ENCODE measurements at regions not wholly inside any gene's neighbourhood (a gene's known extent, or its start where the extent isn't known, plus 50 kb on each side); places are given as distances from the start of the nearest gene placed in this dataset.

DNA sequence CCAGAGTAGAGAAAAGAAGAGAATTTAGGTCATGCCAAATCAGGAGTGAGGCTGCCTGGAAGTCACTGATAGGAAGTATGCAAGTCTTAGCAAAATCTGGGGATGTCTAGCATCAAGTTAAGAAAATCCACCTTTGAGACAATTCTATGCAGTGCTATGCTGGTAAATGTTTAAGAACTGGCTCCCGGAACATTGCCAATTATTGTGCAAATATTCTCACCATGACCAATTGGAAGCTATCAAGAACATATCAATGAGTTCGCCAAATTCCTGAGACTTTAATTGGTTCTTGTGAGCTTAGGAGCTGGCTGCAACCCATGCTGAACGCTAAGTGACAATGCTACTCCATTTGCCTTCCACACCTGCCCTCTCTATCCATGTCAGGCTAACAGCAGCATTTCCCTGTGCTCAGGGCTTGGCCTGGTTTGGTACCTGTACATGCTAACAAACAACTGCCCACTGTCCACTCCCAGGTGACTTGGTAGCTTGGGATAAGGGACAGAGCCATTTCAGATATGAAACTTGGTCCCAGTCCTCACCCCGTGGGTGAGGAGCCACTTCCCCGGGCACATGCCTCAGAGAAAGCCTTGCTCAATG is 172.9 kb upstream of the KLHL29 start:
- Histone ChIP-seq H3K36me3 (no peaks in the 10 kb centered on the region), H3K4me1 (no peaks in the 10 kb centered on the region), H3K9ac (no peak overlapping the region), H4K20me1 (ENCODE audit: low read depth) (no peaks in the 10 kb centered on the region), H3K27ac (no peak overlapping the region), H3F3A (ENCODE audit: low read depth) (no peaks in the 10 kb centered on the region), H2AFZ (replicated peaks) (no peak overlapping the region), H3K4me3 (no peak overlapping the region), H3K4me2 (no peak overlapping the region), H3K9me3 (ENCODE audit: low read depth) (no peaks in the 10 kb centered on the region), H3K27me3 (no peaks in the 10 kb centered on the region), H3K79me2 (ENCODE audit: low read depth) (no peaks in the 10 kb centered on the region)
- H3K4me3 Mint-ChIP-seq, result no peak overlapping the region
- no peak overlapping the region for H3K27ac Mint-ChIP-seq
- no peaks in the 10 kb centered on the region for H3K9me3 Mint-ChIP-seq
- no peaks in the 10 kb centered on the region for H3K36me3 Mint-ChIP-seq
- no peaks in the 10 kb centered on the region for H3K4me1 Mint-ChIP-seq
- TF ChIP-seq, protein P1, sequence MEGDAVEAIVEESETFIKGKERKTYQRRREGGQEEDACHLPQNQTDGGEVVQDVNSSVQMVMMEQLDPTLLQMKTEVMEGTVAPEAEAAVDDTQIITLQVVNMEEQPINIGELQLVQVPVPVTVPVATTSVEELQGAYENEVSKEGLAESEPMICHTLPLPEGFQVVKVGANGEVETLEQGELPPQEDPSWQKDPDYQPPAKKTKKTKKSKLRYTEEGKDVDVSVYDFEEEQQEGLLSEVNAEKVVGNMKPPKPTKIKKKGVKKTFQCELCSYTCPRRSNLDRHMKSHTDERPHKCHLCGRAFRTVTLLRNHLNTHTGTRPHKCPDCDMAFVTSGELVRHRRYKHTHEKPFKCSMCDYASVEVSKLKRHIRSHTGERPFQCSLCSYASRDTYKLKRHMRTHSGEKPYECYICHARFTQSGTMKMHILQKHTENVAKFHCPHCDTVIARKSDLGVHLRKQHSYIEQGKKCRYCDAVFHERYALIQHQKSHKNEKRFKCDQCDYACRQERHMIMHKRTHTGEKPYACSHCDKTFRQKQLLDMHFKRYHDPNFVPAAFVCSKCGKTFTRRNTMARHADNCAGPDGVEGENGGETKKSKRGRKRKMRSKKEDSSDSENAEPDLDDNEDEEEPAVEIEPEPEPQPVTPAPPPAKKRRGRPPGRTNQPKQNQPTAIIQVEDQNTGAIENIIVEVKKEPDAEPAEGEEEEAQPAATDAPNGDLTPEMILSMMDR (IDR thresholded peaks at IDR 0.05), result no peak
- H3K27me3 Mint-ChIP-seq (ENCODE audit: insufficient read depth, low read depth), result peaks cover 9% of the 10 kb centered on the region
- no peak for DNase-seq (ENCODE audit: low spot score)

DNA sequence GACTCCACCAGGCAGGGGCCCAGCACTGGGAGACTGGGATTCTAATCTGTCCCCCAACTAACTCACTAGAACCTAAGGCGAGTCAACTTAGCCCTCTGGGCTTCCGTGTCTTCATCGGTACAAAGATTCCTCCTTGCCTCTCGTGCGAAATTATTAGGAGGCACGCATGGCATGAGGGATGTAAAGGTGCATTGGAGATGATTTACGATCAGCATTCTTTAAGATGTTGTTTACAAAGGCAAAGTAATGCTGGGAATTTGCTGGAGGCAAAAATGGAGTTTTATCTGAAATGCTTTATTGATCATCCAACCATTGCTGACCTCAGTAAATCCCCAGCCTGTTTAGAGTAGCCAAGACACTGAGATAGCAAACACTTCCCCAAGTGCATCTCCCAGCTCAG is 171.8 kb upstream of the KLHL29 start:
- Mint-ChIP-seq H3K4me1 (no peaks in the 10 kb centered on the region), H3K9me3 (no peaks in the 10 kb centered on the region), H3K36me3 (no peaks in the 10 kb centered on the region), H3K27ac (peak overlapping the region; percentile 62), H3K4me3 (no peak overlapping the region), H3K27me3 (ENCODE audit: insufficient read depth, low read depth) (peaks cover 9% of the 10 kb centered on the region)
- Histone ChIP-seq H3K9ac (no peak overlapping the region), H3K4me1 (no peaks in the 10 kb centered on the region), H3K79me2 (ENCODE audit: low read depth) (no peaks in the 10 kb centered on the region), H3K4me2 (no peak overlapping the region), H3K27ac (no peak overlapping the region), H3K4me3 (no peak overlapping the region), H3F3A (ENCODE audit: low read depth) (no peaks in the 10 kb centered on the region), H3K9me3 (ENCODE audit: low read depth) (no peaks in the 10 kb centered on the region), H4K20me1 (ENCODE audit: low read depth) (no peaks in the 10 kb centered on the region), H3K36me3 (no peaks in the 10 kb centered on the region), H3K27me3 (no peaks in the 10 kb centered on the region), H2AFZ (replicated peaks) (no peak overlapping the region)
- DNase-seq (ENCODE audit: low spot score), result no peak
- TF ChIP-seq EZH2 (IDR thresholded peaks at IDR 0.05) (no peak), EZH2phosphoT487 (IDR thresholded peaks at IDR 0.05) (no peak)
- TF ChIP-seq, protein P1 (IDR thresholded peaks at IDR 0.05), result no peak

DNA sequence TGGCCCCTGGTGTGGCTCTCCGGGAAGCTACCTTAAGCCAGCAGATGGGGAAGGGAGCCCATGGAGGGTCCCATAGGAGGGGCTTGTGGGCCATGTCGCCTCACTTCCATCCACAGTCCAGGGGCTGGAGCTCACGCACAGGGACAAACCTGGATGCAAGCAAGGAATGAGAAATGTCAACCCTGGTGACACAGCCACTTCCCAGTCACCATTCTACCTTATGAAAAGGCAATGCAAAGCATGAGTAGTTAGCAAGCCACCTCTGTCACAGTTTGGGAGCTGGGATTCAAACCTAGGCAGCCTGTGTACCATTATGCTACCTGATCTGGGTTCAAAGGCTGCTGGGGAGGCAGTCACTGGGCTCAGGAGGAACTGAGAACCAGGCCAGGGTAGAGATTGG is 170.0 kb upstream of the KLHL29 start:
- Mint-ChIP-seq H3K4me3 (no peak overlapping the region), H3K27ac (no peak overlapping the region), H3K9me3 (no peaks in the 10 kb centered on the region), H3K4me1 (peaks cover 4% of the 10 kb centered on the region), H3K36me3 (no peaks in the 10 kb centered on the region), H3K27me3 (ENCODE audit: insufficient read depth, low read depth) (peaks cover 9% of the 10 kb centered on the region)
- Histone ChIP-seq H3K27me3 (no peaks in the 10 kb centered on the region), H3F3A (ENCODE audit: low read depth) (no peaks in the 10 kb centered on the region), H3K9me3 (ENCODE audit: low read depth) (no peaks in the 10 kb centered on the region), H3K9ac (no peak overlapping the region), H3K4me3 (no peak overlapping the region), H4K20me1 (ENCODE audit: low read depth) (no peaks in the 10 kb centered on the region), H3K27ac (no peak overlapping the region), H3K4me1 (no peaks in the 10 kb centered on the region), H3K36me3 (no peaks in the 10 kb centered on the region), H3K4me2 (no peak overlapping the region), H2AFZ (replicated peaks) (no peak overlapping the region), H3K79me2 (ENCODE audit: low read depth) (no peaks in the 10 kb centered on the region)
- no peak for DNase-seq (ENCODE audit: low spot score)
- TF ChIP-seq, protein P1 (IDR thresholded peaks at IDR 0.05), result no peak
- TF ChIP-seq EZH2 (IDR thresholded peaks at IDR 0.05) (no peak), EZH2phosphoT487 (IDR thresholded peaks at IDR 0.05) (no peak)
